ENCODE measurements at regions not wholly inside any gene's neighbourhood (a gene's known extent, or its start where the extent isn't known, plus 50 kb on each side); places are given as distances from the start of the nearest gene placed in this dataset.
"Not testable (repeated sequence)": the region's sequence is repeated elsewhere in the genome, so short reads cannot be mapped to it uniquely, and the experiment has no call there.

DNA sequence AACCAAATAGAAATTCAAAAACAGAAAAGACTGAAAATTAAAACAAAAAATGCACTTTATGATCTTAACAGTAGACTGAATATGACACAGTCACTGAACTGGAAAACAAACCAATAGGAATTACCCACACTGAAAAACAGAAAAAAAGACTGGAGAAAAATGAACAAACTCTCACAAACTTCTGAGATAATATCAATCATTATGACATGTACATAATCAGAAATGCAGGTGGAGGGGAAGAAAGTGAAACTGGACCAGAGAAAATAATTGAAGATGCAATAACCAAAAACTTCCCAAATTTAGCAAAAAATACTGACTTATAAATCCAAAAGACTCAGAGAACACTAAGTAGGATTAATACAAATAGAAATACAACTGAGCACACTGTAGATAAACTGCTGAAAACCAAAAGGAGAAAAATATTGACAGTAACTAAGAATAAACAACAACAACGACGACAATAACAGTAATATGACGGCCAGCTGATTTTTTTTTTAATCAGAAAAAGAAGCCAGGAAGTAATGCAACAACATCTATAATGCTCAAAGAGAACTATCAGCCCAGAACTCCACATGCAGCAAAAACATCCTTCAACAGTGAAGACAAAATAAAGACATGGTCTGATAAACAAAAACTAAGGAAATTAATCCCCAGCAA, 108.1 kb downstream of the ZFAND4 start:
- in situ Hi-C loops (cut with HindIII; ENCODE audit: low pct_unique_long_range_greater_than_20kb, low sequenced_read_pairs) = no loop called here
- DNase-seq (ENCODE audit: low read depth in 1 of 2, low spot score in 1 of 2) = no peak
- no peak for TF ChIP-seq JUND (IDR thresholded peaks at IDR 0.05; ENCODE audit: low read depth)

DNA sequence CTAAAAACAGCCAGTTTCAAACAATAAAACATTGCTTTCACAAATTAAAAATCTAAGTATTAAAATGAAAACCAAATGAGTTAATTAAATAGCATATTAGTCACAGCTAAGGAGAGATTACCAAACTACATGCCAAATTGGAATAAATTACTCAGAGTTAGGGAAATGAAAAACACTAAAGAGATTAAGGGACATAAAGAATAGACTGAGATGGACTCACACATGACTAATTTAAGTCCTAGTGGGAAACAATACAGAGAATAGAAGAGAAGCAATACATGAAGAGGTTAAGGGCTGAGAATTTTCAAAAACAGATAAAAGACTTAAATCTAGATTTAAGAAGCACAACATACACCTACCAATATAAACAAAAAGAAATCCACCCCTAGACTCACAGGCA, 110.6 kb downstream of the ZFAND4 start:
- no peak for DNase-seq (ENCODE audit: low read depth in 1 of 2, low spot score in 1 of 2)
- TF ChIP-seq JUND (IDR thresholded peaks at IDR 0.05; ENCODE audit: low read depth) = no peak
- in situ Hi-C loops (cut with HindIII; ENCODE audit: low pct_unique_long_range_greater_than_20kb, low sequenced_read_pairs) = no loop called here

DNA sequence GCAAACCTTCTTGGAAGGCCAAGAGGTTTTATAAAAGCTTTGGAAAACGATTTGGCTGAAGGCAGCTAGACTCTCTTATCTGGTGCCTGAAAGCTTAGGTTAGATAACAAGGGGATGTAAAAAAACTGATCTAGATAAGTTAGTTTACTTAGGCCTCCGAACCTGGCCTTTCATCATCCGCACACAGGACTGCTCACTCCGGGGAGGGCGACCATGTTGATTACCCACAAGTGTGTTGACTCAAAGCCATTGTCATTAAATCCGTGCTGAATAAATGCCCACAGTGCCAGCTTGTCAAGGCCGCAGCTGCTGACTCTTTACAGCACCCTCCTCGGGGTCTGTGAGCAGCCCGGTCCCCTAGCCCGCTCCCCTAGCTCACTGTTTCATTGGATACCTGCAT, 112.3 kb downstream of the ZFAND4 start:
- no peak for TF ChIP-seq JUND (IDR thresholded peaks at IDR 0.05; ENCODE audit: low read depth)
- no peak for DNase-seq (ENCODE audit: low read depth in 1 of 2, low spot score in 1 of 2)
- in situ Hi-C loops (cut with HindIII; ENCODE audit: low pct_unique_long_range_greater_than_20kb, low sequenced_read_pairs) = no loop called here

DNA sequence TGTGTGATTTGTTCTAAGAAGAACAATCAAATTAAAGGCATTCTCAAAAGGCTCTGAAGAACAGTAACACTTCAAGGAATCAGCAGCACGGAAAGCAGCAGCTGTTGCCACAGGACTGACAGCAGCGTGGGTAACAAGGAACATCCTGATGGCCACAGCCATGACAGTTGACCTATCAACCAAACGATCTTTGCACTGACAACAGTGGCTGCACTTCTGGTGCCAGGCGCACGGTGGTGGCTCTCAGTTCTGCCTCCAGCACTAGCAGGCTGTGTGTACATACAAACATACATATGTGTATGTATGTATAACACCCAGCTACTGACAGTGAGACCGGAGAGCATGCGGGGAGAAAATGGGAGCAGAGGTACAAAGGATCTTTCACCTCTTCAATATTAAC, 114.1 kb downstream of the ZFAND4 start:
- DNase-seq (ENCODE audit: low read depth in 1 of 2, low spot score in 1 of 2) = no peak
- no peak for TF ChIP-seq JUND (IDR thresholded peaks at IDR 0.05; ENCODE audit: low read depth)
- in situ Hi-C loops (cut with HindIII; ENCODE audit: low pct_unique_long_range_greater_than_20kb, low sequenced_read_pairs) = no loop called here

DNA sequence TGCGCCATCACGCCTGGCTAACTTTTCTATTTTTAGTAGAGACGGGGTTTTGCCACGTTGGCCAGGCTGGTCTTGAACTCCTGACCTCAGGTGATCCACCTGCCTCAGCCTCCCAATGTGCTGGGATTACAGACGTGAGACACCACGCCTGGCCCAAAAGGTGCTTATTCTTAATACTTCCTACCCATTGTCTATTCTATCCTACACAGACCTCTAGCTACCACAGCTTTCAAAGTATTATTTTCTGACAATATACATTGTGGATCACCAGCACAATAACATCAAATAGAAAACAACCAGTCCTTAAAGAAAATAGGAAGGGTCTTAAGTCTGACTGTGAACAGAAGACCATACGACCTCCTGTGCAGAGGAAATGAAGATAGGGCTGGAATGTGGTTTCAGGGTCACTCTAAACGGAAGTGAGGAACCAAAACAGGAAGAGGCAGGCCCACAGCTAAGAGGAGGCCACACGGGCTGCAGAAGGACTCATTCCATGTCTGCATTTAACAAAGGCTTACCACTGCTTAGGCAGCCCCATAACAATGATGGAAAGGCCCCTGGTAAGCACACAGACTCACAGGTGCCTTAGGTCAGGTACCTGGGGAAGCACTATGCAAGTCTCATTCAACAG, 115.2 kb downstream of the ZFAND4 start:
- no peak for DNase-seq (ENCODE audit: low read depth in 1 of 2, low spot score in 1 of 2)
- in situ Hi-C loops (cut with HindIII; ENCODE audit: low pct_unique_long_range_greater_than_20kb, low sequenced_read_pairs) = no loop called here
- TF ChIP-seq JUND (IDR thresholded peaks at IDR 0.05; ENCODE audit: low read depth) = no peak

DNA sequence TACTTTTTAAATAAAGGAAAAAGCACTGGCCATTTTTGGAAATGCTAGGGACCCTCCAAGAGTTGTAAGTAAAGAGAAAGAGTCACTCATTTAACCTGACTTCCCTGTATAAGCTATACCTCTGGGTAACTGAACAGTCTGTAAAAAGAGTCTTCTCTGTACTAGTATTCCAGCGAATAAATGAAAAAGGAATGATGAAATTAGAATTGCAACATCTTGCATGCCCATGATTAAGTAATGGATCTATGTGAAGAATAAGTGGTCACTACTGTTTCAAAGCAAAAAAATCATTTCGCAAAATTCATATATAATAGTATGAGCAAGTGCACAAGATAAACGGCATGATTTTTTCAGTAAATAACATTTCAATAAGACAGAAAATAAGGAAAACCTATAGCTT, 116.8 kb downstream of the ZFAND4 start:
- no peak for DNase-seq (ENCODE audit: low read depth in 1 of 2, low spot score in 1 of 2)
- no peak for TF ChIP-seq JUND (IDR thresholded peaks at IDR 0.05; ENCODE audit: low read depth)
- in situ Hi-C loops (cut with HindIII; ENCODE audit: low pct_unique_long_range_greater_than_20kb, low sequenced_read_pairs) = no loop called here

DNA sequence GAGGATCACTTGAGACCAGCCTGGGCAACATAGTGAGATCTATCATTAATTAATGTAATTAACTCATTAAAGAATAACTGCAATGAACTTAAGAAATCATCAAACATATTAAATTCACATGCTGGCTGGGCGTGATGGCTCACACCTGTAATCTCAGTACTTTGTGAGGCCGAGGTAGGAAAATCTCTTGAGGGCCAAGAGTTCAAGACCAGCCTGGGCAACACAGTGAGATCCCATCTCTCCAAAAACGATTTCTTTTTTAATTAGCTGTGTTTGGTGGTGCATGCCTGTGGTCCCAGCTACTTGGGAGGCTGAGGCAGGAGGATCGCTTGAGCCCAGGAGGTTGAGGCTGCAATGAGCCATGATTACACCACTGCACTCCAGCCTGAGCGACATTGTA, 117.2 kb downstream of the ZFAND4 start:
- in situ Hi-C loops (cut with HindIII; ENCODE audit: low pct_unique_long_range_greater_than_20kb, low sequenced_read_pairs); DNase-seq (ENCODE audit: low read depth in 1 of 2, low spot score in 1 of 2): not testable (repeated sequence)

DNA sequence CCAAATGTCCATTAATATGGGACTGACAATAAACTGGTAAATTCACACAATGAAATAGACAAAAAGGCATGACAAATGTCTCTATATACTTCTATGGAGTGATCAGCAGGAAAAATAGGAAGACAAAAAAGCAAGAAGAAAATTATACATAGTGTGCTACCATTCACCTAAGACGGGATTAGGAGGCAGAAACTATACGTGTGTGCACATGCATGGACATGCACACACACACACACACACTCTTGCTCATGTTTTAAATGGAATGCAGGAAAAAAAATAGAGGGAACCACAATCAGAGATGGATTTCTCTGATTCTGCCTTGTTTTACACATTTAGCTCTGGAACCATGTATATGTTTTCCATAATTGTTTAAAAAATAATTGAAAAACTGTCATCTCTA, 119.0 kb downstream of the ZFAND4 start:
- no peak for DNase-seq (ENCODE audit: low read depth in 1 of 2, low spot score in 1 of 2)
- in situ Hi-C loops (cut with HindIII; ENCODE audit: low pct_unique_long_range_greater_than_20kb, low sequenced_read_pairs) = no loop called here
- TF ChIP-seq JUND (IDR thresholded peaks at IDR 0.05; ENCODE audit: low read depth) = no peak

DNA sequence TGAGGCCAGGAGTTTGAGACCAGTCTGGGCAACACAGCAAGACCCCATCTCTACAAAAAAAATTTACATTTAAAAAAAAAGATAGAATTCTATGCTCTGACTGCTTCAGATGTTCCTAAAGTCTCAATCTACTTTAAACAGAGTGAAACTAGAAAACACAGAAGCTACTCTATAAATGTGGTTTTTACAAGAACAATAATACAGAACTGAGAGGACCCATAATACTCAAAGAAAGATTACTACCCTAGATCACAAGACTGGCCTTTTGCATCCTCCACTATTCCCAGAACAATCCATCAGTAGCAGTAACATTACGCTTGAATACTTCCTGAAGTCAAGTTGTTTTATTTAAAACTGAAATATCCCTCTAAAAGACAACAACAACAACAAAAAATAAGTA, 119.4 kb downstream of the ZFAND4 start:
- DNase-seq (ENCODE audit: low read depth in 1 of 2, low spot score in 1 of 2) = no peak
- TF ChIP-seq JUND (IDR thresholded peaks at IDR 0.05; ENCODE audit: low read depth) = no peak
- in situ Hi-C loops (cut with HindIII; ENCODE audit: low pct_unique_long_range_greater_than_20kb, low sequenced_read_pairs) = no loop called here

DNA sequence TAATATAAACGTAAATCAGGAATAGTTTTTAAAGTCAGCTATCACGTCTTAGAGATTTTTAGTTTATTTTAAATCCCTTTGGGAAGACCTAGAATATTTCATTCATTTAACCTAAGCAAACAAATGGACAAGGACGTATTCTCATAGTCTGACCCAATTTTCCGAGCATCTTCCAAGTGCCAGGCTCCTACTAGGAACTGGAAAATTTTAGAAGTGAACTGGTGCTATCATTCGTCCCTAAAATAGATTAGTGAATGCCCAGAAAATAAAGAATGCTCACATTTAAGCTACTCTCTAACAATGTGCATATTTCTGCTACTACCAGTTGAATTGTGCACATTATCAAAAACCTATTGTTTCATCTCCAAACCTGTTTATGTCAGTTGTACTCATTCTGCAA, 120.1 kb downstream of the ZFAND4 start:
- in situ Hi-C loops (cut with HindIII; ENCODE audit: low pct_unique_long_range_greater_than_20kb, low sequenced_read_pairs) = no loop called here
- TF ChIP-seq JUND (IDR thresholded peaks at IDR 0.05; ENCODE audit: low read depth) = no peak
- DNase-seq (ENCODE audit: low read depth in 1 of 2, low spot score in 1 of 2) = no peak

DNA sequence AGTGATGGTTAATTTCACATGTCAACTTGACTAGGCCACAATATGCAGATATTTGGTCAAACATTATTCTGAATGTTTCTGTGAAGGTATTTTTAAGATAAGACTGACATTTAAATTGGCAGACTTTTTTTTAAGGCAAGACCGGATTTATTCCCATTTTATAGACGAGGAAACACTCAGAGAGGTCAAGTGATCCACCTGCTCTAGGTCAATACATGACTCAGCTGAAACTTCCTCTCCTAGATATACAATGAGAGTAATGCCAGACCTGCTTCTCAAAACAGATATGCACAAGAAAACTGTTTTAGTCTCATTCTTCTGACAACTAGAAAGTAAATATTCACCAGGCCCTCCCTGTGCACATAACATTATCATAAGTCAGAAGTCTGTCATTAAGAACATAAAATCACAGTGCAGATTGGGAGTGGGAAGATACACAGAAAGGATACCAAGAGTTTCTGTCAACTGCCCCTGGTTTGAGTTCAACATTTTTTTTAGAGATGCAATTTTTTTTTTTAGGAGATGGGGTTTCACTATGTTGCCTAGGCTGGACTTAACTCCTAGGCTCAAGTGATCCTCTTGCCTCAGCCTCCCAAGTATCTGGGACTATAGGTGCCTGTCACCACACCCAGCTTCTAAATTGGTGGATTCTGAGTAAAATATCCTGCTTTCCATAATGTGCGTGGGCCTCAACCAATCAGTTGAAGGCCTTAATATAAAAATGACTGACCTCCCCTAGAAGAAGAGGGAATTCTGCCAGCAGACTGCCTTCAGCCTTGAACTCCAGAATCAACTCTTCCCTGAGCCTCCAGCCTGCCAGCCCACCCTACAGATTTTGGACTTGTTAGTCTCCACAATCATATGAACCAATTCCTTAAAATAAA, 121.4 kb downstream of the ZFAND4 start:
- in situ Hi-C loops (cut with HindIII; ENCODE audit: low pct_unique_long_range_greater_than_20kb, low sequenced_read_pairs) = no loop called here
- no peak for TF ChIP-seq JUND (IDR thresholded peaks at IDR 0.05; ENCODE audit: low read depth)
- DNase-seq (ENCODE audit: low read depth in 1 of 2, low spot score in 1 of 2) = no peak

DNA sequence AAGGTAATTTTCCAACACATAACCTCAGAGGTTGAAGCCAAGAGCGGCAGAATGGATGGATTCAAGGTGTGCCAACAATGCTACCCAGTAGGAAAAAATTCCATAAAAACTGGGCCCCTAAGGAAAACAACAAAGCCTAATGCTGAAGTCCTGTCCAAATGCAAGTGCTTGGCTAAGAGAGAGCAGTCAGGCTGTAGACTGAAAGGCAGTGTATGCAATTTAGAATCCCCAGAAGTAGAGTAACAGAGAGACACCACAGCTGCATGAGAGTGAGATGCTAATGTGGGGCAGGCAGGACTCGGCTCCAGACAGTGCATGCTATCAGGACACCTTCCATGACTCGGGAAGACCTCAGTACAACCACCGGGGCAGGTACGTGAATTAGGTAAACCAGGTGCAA, 124.5 kb downstream of the ZFAND4 start:
- no peak for TF ChIP-seq JUND (IDR thresholded peaks at IDR 0.05; ENCODE audit: low read depth)
- DNase-seq (ENCODE audit: low read depth in 1 of 2, low spot score in 1 of 2) = no peak
- in situ Hi-C loops (cut with HindIII; ENCODE audit: low pct_unique_long_range_greater_than_20kb, low sequenced_read_pairs) = no loop called here

DNA sequence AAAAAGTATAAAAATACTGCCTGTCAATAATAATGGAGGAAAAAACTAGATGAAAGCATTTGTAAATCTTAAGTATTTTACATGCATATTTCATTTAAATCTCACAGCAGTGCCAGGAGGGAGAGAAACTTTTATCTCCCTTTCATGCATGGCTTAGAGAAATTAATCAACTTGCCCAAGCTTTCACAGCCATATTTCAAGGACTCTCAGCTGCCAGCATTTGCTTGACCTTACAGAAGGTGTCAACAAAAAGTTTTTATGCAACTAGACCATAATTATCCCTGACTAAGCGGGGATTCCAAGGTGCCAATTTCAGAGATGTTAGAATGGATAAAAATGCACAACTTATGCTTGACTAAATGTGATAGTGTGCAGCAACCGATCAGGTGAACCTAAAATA, 125.4 kb downstream of the ZFAND4 start:
- no peak for TF ChIP-seq JUND (IDR thresholded peaks at IDR 0.05; ENCODE audit: low read depth)
- DNase-seq (ENCODE audit: low read depth in 1 of 2, low spot score in 1 of 2) = no peak
- in situ Hi-C loops (cut with HindIII; ENCODE audit: low pct_unique_long_range_greater_than_20kb, low sequenced_read_pairs) = no loop called here

All from T47D (cell line).